Epithelial cell of proximal tubule (primary cell): ENCODE measurements at regions not wholly inside any gene's neighbourhood (a gene's known extent, or its start where the extent isn't known, plus 50 kb on each side); places are given as distances from the start of the nearest gene placed in this dataset.

ENCODE experiments used
- DNase-seq: peaks from one replicate; pipeline ENCODE4 v3.0.0-alpha.2; 2011; ENCODE audit warnings: low read depth
- H3K4me3 ChIP-seq: 2 replicates; pipeline ENCODE4 v1.5.1; 2011; ENCODE audit warnings: low read depth, mild to moderate bottlenecking, low read length
- CTCF ChIP-seq: conservative IDR thresholded peaks from 2 replicates; pipeline ENCODE4 v1.5.1; 2012; ENCODE audit warnings: low read depth, mild to moderate bottlenecking, low read length

- DNase-seq = no peak
- TF ChIP-seq CTCF = no peak
These were observed 199.2 kb upstream of the COPS8 start for GRCh38 chr2:236886456-236886855.

GRCh38 chr2:236887531-236887930 lies 198.2 kb upstream of the COPS8 start:
- no peak overlapping the region for H3K4me3 ChIP-seq
- no peak for TF ChIP-seq CTCF
- no peak for DNase-seq

More at GRCh38 chr2:236886456-236886855, 199.2 kb upstream of the COPS8 start:
- H3K4me3 ChIP-seq = no peak overlapping the region

GRCh38 chr2:236887953-236888793 lies 197.5 kb upstream of the COPS8 start:
- no peak for DNase-seq
- no peak overlapping the region for H3K4me3 ChIP-seq
- TF ChIP-seq CTCF = no peak

GRCh38 chr2:236888794-236889780 lies 196.6 kb upstream of the COPS8 start:
- no peak for TF ChIP-seq CTCF
- H3K4me3 ChIP-seq = no peak overlapping the region
- DNase-seq = no peak

- no peak for DNase-seq
- TF ChIP-seq CTCF = no peak
- H3K4me3 ChIP-seq = no peak overlapping the region
These were observed 195.6 kb upstream of the COPS8 start for GRCh38 chr2:236889791-236890704.

- no peak overlapping the region for H3K4me3 ChIP-seq
- no peak for TF ChIP-seq CTCF
- DNase-seq = no peak
These were observed 193.0 kb upstream of the COPS8 start for GRCh38 chr2:236892721-236893120.
